ENCODE measurements at regions not wholly inside any gene's neighbourhood (a gene's known extent, or its start where the extent isn't known, plus 50 kb on each side); places are given as distances from the start of the nearest gene placed in this dataset.

DNA sequence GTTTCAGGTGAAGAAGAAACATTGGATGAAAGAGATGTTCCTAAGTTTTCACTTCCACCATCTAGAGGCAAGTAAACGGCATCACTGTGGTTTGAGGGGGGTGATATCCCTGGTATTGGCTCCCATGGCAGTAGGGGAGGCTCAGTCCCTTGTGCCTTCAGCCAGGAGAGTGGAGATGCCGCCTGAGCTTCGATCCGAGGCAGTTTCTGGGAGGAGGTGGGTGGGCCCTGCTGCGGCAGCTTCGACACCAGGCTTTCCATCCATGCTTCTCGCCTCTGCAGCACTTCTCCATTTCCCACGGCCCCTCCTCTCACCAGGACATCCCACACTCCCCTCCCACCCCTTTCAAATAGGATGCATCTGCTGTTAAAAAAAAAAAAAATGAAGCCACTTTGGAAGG, 258.3 kb downstream of the GADD45G start:
- DNase-seq (ENCODE audit: low spot score) = no peak

DNA sequence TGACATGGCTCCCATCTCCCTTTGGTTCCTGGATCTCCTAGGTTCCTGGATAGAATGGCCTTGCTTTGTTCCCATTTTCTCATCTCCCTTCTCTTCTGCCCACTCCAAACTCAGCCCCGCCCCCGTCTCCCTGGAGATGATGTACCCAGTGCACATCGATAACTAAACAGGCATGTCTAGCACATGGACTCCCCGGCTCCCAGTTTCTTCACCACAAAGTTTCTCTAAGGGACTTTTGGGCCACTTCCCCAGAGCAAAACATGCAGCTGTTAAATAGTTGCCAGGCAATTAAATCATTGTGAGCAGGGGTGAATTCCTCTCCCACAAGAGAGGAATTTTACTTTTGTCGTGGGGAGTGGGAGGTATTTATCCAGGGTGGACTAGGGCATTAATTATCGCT, 259.0 kb downstream of the GADD45G start:
- no peak for DNase-seq (ENCODE audit: low spot score)

DNA sequence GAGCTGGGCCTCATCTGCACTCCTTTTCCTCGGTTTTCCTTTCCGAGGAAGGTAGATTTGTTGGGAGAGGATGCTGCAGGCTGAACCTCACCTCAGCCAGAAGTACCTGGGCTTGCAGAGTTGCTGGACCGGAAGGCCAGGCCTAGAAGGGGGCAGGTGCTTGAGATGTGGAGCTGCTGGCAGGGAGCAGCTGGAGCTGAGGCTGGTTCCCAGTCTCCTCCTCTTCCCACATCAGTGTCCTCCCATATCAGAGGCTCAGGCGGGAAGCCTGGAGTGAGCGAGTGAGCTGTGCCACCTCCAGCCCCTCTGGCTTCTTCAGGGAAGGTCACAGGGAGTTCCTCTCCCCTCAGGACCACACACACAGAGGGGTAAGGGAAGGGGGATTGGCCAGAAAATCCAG, 259.4 kb downstream of the GADD45G start:
- no peak for DNase-seq (ENCODE audit: low spot score)

DNA sequence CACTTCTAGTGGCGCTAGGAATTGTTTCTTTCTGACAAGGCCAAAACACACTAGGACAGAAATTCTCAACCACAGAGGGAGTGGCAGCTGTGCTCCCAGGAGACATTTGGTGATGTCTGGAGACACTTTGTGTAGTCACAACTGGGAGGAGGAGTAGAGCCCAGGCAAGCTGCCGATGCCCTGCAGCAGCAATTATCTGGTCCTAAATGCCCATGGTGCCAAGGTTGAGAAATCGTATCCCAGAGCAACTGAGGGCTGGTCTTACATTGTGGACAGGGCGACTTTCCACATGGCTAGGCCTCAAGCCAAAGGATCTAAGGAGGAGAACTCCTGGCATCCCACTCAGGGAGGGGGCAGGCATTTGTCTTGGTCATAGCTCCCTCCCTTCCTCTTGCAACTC, 259.9 kb downstream of the GADD45G start:
- DNase-seq (ENCODE audit: low spot score) = no peak

DNA sequence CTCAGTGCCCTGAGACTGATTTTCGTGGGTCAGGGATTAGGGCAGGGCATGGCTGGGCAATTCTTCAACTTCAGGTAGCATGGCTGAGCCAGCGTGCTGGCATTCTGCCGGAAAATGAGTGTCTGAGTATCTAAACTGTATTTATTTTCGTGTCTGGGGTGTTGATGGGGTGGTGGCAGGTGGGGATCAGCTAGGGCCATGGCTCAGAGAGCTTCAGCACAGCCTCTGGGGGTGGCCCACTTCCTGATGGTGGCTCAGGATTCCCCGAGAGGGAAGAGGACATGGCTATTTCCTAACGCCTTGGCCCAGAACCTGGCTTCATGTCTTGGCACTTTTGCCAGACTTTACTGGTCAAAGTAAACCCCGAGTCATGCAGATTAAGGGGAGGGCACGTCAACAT, 260.5 kb downstream of the GADD45G start:
- DNase-seq (ENCODE audit: low spot score) = no peak

DNA sequence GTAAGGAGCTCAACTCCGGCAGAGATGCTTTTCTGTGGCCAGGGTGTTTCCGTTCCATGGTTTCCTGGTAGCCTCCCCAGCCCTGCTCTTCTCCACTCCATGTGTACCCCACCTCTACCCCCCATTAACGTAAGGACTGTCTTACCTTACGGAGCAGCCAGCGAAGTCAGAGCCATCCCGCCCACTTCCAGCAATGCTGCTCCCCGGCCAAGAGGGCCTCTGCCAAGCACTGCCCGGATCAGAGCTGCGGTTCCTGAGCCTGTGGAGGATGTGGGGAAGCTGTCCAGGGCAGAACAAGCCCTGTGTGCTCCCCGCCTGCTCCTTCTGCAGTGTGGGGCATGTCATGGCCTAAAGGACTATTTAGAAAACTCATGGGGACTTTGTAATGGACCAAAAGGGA, 261.2 kb downstream of the GADD45G start:
- no peak for DNase-seq (ENCODE audit: low spot score)

DNA sequence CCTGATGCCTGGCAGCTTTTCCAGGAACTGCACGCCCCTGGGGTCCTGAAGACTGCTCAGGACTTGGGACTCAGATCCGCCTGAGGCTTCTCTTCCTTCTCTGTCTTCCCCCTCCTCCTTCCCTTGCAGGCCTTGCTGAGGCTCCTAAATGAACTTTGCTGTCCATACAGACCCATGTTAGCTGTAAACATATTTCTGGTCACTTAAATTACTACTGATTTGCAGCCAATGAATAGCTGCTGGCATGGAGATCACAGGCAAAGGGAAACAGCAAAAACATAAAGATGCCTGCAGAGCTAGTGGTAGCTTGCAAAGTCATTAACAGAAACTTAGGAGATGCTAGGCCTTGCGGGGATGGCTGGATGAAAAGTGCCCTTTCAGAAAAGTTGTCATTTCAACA, 261.9 kb downstream of the GADD45G start:
- no peak for DNase-seq (ENCODE audit: low spot score)

DNA sequence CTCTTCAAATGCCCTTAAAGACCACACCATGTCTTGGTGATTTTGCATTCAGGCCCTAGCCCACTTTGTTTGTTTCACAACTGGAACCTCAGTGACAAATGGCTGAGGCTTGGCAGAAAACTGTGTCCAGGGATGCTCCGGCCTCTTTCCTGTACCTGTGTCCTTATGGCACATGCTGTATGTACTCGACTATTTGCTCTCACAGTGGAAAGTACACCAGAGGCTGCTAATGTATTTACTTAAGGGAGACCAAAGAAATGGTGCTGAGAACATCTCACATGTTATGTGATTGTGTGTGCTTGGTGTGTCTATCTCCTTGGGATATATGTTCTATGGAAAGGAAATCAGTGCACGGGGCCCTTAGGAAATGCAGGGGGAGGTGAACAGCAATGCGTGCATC, 263.3 kb downstream of the GADD45G start:
- no peak for DNase-seq (ENCODE audit: low spot score)

DNA sequence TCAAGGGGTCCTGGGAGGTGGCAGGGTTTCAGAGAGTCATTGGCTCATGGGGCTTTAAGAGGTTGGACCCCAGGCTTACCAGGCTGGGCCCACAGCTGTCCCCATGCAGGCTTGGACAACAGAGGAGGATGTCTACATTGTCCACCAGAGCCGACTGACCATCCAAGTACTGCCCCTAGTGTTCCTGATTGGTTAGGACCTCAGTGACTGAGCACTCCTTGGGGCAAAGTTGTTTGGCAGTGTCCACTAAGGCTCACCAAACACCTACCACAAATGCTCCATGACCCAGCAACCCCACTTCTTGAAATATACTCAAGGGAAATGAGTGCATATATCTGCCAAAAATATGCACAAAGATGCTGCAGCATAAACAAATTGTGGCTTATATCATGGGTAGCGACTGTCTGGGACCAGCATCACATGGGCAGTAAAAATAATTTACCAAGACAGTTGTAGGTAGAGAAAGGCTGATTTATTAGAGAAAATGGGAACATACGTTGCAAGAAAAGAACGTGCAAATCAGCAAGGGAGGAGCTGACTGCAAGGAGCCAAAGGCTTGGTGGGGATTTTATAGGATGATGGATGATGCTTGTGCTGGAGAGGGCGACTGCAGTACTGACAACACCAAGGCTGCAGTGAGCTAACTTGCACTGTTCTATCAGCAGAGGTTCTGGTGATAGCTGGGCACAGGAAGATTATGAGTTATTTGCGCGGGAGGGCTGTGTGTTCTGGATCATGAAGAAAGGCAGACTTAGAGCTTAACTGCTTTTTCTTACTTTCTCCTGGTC, 265.2 kb downstream of the GADD45G start:
- DNase-seq (ENCODE audit: low spot score) = no peak

DNA sequence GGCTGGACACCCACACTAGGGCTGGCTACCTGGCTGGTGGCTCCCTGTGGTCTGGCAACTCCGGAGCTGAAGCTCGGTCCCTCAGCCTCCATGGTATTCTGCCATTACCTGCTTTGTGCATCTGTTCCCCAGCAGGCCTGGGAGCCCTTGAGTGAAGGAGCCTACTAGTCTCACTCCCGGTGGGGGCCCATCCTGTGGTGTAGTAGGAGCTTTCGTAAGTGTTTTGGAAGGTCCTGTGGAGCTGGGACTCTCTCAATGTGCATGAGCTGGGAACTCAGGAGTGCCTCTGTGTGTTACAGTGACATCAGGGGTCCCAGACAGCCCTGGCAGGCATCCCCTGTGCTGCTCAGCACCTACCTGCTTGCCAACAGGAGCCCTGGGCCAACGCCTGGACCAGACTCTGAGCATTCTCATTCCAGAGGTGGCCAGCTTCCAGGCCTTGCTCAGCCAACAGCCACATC, 267.1 kb downstream of the GADD45G start:
- no peak for DNase-seq (ENCODE audit: low spot score)

DNA sequence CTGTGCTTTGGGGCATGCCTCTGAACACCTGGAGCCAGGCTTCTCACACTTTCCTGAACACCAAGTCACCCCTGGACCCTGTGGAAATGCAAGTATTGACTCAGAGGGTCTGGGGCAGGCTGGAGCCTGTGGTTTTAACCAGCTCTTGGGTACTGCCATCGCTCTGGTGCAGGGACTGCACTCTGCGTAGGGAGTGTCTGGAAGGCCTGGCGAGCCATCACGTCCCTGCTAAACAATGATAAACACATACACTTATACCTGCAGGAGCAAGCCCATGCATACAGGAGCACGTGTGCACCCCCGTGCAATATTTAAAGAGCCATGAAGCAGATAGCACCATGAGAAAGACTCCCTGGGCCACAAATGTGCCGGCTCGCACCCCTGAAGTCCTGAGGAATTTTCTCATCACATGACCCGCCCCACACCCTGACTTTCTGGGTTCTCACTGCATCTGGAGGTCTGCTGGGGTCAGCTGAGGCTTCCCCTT, 267.7 kb downstream of the GADD45G start:
- DNase-seq (ENCODE audit: low spot score) = no peak

DNA sequence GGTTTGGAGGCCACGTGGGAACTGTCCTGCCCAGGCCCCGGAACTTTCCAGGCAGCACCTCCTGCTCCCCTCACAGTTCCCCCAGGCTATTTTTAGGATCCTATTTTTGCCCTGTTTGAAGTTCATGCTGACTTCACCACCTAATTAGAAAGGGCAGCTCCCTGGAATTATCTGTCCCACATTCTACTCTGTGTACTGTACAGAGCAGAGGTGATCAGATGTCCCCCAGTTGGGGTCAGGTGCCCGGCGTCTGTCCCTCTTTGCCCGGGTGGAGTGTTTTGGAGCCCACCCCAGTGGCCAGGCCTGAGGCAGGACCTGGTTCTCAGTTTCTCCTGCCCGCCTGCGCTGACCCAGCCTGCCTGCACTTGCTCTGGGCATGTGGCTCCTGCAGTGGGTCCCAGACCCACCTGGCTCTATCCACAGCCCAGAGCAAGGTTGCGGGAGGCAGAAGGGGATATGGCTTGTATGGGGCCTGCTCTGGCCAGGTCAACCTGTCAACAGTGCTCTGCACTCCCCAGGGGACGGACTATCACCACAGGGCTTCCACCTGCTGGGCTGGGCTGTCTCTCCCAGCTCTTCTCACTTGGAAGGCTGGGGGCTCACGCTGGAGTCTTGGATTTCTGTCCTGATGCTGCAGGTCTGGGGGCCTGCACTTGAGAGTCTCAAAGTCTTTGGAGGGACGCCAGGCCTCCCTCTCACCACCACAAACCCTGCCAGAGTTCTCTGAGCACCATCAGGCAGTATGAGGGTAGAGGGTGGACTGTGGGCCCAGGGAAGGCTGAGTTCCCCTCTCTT, 268.3 kb downstream of the GADD45G start:
- no peak for DNase-seq (ENCODE audit: low spot score)

DNA sequence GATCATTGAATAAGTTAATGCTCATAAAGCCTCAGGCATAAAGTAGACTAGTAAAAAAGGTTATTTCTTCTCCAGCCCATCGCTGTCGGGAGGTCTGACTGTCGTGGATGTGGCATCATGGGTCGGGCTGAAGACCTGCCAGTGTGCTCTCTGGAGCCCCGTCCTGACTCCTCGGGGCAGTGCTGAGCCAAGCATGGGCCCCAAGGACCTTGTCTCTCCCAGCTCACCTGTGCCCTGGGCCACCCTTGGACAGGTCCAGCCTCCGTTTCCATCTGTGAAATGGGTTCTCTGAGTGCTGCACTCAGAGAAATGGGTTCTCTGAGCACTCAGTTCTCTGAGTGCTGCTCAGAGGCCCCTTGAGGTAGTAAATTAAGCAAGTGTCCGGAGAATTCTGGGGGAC, 269.0 kb downstream of the GADD45G start:
- no peak for DNase-seq (ENCODE audit: low spot score)

DNA sequence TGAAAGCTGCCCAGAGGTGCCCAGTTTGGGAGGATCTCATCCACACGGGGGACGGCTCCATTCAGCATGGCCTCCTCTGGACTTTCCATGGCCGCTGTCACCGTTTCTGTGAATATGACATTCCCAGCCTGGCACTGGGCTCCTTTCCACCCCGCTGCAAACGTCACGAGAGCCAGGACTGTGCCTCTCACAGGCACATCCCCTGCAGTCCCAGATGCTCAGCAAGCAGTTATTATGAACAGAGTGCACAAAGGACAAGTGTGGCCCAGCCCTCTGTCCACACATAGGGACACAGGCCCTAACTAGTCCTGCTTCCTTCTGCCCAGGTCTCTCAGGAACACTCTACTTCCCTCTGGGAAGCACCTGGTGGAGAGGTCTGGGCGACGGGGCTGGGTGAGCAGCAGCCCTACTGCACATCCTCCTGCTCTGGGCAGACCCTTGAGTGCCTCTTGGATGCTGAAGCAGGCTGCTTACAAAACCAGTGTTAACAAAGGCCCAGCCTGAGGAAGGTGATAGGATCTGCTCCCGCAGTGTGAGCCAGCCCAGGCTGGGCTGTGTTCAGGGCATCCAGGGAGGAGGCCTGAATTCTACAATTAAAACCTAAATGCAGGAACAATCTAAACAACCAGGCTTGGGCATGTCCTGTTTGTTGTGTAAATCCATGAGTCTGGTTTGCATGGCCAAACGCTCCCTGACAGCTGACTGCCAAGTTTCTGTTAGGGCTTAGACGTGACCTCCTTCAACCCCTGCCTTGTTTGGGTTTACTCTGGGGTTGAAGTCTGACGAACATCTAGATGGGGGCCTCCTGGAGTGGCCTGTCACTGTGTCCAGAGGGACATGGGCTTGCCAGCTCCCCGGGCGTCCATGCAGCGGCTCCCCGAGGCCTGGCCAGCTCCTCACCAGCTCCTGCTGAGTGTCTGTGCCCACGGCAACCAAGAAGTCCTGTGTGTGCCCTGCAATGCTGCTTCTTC, 269.8 kb downstream of the GADD45G start:
- no peak for DNase-seq (ENCODE audit: low spot score)

DNA sequence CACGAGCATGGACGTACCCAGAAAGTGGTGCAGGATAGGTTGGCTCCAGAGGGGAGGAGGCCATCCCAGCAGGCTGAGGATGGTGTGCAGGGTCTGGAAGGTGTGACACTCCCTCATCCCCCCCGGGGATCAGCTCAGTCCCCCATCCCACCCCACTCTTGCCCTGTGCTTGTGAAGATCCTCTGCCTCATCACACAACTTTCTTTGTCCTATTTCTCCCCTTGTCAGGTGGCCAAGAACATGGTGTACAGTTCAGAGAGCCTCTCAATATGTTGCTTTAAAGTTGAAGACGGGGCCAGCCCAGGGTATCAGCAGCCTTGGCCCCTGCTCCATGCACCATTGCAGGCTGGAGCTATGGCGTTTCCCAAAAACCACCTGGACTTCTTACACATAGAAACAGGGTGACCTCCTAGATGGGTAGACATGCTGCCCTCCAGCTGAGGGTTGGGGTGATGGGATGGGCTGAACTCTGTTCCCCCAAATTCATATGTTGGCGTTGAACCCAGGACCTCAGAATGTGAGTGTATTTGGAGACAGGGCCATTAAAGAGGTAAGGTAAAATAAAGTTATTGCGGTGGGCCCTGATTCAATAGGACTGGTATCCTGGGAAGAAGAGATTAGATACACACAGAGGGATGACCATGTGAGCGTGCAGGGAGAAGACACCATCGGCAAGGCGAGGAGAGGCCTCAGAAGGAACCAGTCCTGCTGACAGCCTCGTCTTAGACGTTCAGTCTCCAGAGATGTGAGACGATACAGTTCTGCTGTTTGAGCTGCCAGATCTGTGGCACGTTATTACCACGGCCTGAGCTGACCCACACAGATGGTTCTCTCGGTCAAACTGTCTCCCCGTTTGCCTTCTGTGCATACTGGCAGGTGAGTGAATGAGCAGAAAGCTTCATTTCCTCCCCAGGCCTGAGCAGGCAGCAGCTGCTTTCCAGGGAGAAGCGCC, 272.5 kb downstream of the GADD45G start:
- DNase-seq (ENCODE audit: low spot score) = no peak

DNA sequence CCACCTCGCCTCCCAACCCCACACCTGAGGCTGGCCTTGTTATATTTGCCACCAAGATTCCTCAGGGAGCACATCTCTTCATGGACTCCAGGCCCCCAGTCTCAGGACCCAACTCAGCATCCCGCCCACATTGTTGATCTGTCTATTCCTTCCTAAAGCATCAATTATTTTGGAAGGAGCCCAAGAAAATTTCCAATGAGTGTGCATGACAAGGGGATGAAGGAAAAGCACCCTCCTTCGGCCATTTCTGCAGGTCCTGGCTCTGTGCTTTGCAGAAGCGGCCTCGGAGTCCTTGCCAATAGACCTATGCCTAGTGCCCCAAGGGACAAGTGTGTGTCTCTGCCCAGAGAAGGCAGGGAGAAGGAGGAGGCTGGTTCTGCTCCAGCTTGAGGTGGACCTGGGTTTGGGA, 273.2 kb downstream of the GADD45G start:
- DNase-seq (ENCODE audit: low spot score) = no peak

DNA sequence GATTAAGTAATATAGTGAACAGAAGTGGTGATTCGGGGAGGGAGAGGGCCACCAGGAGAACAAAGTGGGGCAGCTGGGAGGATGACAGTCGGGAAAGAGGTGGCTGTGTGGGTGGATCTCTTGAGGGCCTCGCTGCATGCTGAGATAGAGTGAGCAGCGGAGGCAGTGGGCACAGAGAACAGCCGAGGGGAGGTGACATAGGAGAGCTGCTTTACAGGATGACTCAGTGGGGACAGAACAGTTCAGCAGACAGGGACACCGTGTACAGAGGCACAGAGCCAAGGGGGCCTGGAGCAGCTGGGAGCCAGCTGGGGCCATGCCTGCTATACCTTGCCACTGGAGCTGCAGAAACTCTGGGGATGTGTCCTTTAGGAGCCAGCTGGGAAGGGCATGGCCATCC, 273.9 kb downstream of the GADD45G start:
- no peak for DNase-seq (ENCODE audit: low spot score)

DNA sequence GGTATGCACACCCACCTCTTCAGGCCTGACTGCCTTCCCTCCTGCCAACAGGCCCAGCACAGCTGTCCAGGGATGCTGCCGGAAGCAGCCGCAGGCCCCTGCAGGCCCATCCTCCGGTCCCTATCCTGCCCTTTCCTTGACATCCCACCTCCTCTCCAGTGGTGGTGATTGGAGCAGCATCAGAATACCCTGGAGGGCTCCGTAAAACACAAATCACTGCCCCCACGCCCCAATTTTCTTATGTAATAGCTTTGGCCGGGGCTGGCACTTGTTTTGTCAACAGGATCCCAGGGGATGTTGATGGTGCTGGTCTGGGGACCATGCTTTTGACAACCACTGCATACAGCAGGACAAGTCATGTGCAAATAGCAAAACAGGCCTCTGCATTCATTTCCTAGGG, 274.5 kb downstream of the GADD45G start:
- no peak for DNase-seq (ENCODE audit: low spot score)

DNA sequence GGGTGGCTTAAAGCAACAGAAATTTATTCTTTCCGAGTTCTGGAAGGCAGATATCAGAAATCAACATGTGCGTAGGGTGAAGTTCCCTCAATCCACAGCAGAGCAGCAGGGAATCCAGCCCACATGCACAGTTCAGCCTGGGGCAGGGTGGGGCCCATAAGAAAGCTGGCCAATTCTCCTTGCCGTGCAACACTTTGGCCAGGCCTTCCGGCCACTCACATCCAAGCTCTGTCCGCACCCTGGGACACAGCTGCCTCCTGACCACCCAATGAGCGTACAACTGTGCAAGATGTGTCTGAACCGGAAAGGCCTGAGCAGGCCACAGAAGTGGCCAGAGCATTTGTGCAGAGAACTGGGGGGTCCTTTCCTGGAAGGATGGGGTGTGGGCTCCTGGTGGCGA, 274.9 kb downstream of the GADD45G start:
- DNase-seq (ENCODE audit: low spot score) = no peak

DNA sequence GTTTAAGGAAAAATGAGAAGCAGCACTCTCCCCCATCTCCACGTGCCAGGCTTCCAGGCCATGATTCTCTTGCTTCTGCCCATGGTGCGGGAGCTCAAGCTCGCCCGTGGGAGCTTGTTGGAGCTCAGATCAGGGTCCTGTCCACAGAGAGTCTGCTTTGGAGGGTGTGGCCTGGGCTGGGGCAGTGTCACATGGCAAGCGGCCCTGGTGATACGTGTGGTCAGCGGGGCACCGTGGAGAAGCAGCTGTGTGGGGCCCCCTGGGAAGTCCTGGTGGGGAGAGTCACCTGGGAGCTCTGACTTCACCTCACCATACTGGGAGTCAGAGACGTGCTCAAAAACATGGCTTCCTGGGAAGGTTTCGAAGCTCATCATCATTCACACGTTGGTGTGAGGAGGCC, 275.3 kb downstream of the GADD45G start:
- DNase-seq (ENCODE audit: low spot score) = no peak

DNA sequence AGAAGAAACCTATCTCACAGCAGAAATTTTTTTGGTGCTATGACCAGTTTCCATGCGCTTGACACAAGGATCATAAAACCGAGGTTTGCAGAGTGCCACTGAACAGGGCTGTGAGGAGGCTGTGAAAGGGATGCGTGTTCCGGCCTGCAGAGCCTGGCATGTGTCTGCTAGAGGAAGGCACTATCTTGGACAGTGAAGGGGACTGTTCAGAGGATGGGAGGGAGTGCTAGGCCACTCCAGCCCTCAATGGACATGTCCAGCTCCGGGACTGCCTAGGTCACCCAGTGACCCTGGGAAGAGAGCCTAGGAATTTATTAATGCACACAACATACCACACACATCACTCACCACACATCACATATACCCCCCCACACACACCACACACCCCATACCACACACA, 275.9 kb downstream of the GADD45G start:
- DNase-seq (ENCODE audit: low spot score) = no peak
